ENCODE measurements at regions not wholly inside any gene's neighbourhood (a gene's known extent, or its start where the extent isn't known, plus 50 kb on each side); places are given as distances from the start of the nearest gene placed in this dataset.
"Not testable (repeated sequence)": the region's sequence is repeated elsewhere in the genome, so short reads cannot be mapped to it uniquely, and the experiment has no call there.

- peak; percentile 93 for ATAC-seq
These were observed 288.5 kb upstream of the G2E3 start for GRCh38 chr14:30270200-30271161.

- no peak for ATAC-seq
These were observed 287.1 kb upstream of the G2E3 start for GRCh38 chr14:30271811-30272323.

- no peak for ATAC-seq
These were observed 285.8 kb upstream of the G2E3 start for GRCh38 chr14:30272848-30273832.

GRCh38 chr14:30275604-30276003 lies 283.4 kb upstream of the G2E3 start:
- ATAC-seq: no peak

- ATAC-seq: no peak
These were observed 281.7 kb upstream of the G2E3 start for GRCh38 chr14:30277268-30277667.

GRCh38 chr14:30278856-30279255 lies 280.1 kb upstream of the G2E3 start:
- not testable (repeated sequence) for ATAC-seq

- no peak for ATAC-seq
These were observed 275.0 kb upstream of the G2E3 start for GRCh38 chr14:30283822-30284446.

- ATAC-seq: no peak
These were observed 274.1 kb upstream of the G2E3 start for GRCh38 chr14:30284808-30285207.

GRCh38 chr14:30287579-30288445 lies 271.1 kb upstream of the G2E3 start:
- ATAC-seq: no peak

GRCh38 chr14:30290001-30290400 lies 269.0 kb upstream of the G2E3 start:
- no peak for ATAC-seq

- no peak for ATAC-seq
These were observed 267.7 kb upstream of the G2E3 start for GRCh38 chr14:30291216-30291615.

GRCh38 chr14:30292541-30292940 lies 266.4 kb upstream of the G2E3 start:
- no peak for ATAC-seq

GRCh38 chr14:30295980-30296379 lies 263.0 kb upstream of the G2E3 start:
- ATAC-seq: no peak

- no peak for ATAC-seq
These were observed 262.0 kb upstream of the G2E3 start for GRCh38 chr14:30296931-30297405.

- ATAC-seq: no peak
These were observed 260.8 kb upstream of the G2E3 start for GRCh38 chr14:30297876-30298795.

GRCh38 chr14:30299915-30300314 lies 259.0 kb upstream of the G2E3 start:
- no peak for ATAC-seq

GRCh38 chr14:30303350-30303749 lies 255.6 kb upstream of the G2E3 start:
- no peak for ATAC-seq

- no peak for ATAC-seq
These were observed 253.6 kb upstream of the G2E3 start for GRCh38 chr14:30305346-30305745.

- ATAC-seq: no peak
These were observed 249.6 kb upstream of the G2E3 start for GRCh38 chr14:30309405-30309804.

- no peak for ATAC-seq
These were observed 246.7 kb upstream of the G2E3 start for GRCh38 chr14:30312214-30312613.

All from esophagus mucosa (tissue), 1 donor.